Smooth muscle cell of the brain vasculature (primary cell): ENCODE measurements at regions not wholly inside any gene's neighbourhood (a gene's known extent, or its start where the extent isn't known, plus 50 kb on each side); places are given as distances from the start of the nearest gene placed in this dataset.

Source experiments
- DNase-seq: peaks from one replicate; pipeline ENCODE4 v3.0.0-alpha.2; 2012; ENCODE audit warnings: low read depth, low spot score

DNA sequence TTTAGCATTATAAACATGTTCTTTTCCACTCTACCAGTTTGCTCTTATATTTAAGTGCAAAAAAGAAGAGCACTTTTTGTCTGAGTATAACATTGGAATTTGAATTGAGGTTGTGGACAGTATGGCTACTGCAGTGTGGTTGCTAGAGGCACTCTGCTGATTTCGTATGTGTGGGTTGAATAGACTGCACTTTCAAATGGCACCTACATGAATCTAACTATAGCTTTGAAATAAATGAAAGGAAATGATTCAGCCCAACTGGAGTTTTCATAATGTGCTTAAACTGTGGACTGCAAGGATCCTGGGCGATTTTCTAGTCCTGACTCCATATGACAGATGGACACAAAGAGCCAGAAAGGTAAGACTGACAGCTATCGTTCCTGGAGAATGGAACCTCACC is 657.6 kb upstream of the RIOK2 start:
- no peak for DNase-seq

DNA sequence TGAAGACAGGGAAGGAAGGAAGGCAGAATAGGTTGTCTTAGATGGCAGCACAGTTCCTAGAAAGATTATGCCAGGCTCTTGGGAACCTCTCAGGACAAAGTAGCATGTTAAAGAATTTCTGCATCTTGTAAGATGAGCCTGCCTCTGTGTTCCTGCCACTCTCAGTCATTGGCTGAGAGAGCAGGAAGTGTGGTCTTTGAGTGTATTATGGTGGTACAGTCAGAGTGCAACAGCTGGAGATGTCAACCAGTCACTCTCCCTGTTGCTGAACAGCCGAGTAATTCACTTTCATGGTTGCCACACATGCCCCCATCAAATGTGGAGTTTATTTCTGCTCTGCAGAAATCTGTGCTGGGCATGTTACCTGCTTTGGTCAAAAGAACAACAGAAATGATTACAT is 659.6 kb upstream of the RIOK2 start:
- DNase-seq: no peak

DNA sequence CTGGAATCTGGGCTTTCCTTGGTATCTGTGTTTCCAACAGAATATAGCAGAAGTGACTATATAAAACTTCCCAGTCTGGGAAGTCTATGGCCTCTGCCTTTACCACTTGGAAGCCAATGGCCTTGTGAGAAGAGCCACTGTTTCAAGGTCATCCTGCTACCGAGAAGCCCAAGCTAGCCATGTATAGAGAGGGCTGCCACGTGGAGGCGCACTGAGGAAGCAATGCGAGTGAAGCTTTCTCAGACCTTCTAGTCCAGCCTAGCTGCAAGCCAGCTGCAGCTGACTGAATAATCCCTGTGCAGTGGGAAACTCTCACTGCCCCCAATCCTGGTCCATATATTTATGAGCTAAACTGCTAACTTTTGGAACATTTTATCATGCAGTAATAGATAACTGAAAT is 661.8 kb upstream of the RIOK2 start:
- DNase-seq: no peak

DNA sequence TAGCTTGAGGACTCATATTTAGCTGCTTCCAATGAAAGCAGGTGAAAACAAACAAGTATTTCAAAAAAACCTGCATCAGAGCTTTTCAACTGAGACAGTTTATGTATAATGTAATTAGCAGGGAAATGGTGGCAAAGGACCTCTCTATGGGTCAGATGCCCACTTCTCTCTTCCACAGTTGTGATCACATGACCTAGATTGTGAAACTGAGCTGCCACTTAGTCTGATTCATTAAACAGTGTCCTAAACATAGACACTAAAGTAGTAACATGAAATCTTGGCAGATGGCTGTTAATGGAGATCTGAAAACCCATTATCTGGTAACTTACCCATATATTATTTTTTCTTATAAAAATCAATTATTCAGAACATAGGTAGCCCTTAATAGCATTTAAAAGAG is 663.6 kb upstream of the RIOK2 start:
- no peak for DNase-seq

DNA sequence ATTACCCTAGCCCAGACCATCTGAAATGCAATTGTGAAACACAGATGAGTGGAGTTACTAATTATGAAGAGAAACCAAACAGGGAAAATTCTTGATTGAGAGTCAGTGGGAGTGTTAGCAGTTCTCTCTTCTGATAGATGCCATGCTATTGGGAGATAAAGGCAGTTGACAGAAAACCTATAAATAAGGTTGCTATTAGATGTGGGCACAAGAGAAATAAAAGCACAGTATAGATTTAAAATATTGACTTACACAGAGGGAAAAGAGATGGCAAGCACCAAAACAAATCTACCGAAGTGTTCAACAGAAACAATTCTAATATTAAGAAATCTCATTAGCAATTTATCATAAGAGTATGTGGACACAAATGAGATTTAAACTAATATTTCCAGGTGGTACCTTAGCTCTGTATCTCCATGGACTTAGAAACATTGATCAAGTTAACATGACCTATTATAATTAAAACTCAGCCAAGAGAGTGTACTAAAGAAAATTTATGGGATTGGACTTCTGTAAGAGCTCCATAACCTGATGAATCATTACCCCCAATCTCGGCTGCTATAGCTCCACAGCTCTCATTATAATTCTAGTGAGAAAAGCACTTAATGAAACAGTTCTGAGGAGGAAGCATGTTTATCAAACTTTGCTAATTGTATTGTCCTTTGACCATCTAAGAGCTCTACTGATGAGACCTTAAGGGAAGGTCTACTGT is 665.0 kb upstream of the RIOK2 start:
- DNase-seq: no peak

DNA sequence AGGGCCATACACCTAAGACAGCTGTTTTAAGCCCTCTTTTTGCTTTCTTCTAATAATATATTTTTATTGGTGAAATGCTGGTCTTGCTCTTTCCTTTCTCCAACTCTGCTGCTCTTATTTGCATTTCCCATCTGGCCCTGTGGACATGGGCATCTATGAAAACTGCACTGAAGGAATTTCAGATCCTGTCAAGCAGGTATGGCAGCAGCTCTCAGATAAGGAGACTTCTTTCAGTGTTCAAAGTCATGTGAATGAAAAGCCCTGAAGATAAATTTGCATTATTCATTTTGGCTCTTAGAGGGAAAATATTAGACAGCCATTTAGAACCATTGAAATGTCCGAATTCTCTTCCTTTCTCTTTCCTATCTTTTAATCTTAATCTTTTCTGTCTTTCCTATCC is 668.0 kb upstream of the RIOK2 start:
- DNase-seq: no peak

DNA sequence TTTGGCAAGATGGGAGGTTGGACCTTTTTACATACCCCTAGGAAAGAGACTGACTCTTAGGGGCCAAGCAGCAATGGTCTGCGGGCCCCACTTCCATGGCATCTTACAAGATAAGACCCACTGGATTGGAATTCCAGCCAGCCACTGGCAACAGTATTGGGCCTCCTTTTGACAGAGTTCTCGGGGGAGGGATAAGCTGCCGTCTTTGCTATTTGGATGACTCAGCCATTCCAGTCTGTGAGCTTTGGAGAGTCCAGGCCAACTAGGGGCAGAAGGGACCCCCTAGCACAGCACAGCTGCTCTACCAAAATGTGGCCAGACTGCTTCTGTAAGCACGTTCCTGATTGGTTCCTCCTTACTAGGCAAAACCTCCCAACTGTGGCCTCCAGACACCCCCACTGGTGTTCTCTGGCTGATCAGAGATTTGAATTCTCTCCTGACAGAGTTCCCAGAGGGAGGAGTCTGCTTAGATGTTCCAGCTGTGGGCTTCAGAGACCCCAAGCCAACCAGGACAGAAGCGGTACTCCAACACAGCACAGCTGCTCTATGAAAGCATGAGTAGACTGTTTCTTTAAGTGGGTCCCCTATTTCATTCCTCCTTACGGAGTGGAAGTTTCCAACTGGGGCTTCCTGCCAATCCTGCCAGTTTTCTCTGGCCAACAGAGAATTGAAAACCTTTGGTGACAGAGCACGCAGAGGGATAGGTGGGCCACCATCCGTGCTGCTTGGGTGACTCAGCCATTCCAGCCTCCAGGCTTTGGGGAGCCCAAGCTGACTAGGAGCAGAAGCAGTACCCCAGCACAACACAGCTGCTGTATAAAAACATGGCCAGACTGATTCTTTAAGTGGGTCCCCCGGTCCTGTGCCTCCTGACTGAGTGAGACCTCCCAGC is 672.1 kb upstream of the RIOK2 start:
- no peak for DNase-seq

DNA sequence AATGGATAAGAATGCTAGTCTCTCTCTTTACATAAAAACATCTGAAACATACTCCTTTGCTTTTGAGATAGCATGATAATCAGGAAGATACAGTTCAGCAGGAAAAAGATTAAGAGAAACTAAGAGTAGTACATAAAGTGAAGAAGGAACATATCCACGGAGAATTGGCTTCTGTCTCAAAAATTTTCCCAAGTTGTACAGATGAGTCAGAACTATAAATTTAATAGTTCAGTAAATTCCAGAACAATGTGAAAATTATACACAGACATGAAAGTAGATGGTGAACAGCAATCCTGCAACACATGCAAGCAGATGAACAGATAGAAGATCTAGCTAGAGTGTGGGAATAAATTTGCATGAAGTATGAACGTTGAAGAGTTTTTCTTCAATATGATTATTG is 691.4 kb upstream of the RIOK2 start:
- DNase-seq: no peak

DNA sequence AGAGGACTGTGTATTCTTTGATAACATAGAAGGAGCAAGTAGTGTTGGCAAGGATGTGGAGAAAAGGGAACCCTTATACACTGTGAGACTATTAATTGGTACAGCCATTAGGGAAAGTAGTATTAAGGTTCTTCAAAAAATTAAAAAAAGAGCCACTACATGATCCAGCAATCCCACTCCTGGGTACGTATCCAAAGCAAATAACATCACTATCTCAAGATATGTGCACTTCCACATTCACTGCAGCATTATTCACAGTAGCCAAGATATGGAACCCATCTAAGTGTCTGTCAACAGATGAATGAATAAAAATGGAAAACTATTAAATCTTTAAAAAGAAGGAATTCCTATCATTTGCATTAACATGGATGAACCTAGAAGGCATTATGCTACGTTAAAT is 693.2 kb upstream of the RIOK2 start:
- no peak for DNase-seq

DNA sequence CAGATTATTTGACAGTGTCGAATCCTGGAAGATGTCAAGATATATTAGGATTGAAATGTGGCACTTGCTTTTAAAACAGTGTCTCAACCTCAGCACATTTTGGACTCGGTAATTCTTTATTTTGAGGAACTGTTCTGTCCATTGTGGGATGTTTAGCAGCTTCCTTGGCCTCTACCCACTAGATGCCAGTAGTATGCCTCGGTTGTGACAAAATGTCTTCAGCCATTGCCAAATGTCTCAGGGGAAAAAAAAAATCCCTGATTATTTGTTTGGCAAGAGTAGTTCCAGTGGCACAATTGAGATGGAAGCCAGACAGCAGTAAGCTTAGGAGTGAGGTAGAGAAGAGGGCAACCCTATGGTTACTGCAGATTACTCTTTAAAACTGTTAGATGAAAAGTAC is 694.5 kb upstream of the RIOK2 start:
- DNase-seq: no peak

DNA sequence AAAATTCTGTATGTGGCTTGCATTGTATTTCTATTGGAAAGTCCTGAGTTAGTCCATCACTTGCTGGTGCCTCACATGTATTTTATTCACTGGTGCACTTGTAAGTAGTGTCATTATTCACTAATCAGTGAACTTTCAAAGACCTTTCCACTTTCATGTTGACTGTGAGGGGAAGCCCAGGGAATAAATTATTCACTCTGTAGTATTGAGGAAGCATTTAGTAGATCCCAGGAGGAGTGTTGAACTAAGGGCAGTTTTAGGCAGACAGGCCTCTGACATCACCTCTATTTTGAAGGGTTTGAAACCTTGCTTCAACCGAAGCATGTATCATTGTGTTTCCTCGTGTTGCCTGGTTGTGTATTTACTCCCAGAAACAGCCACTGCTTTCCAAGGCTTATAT is 705.4 kb upstream of the RIOK2 start:
- no peak for DNase-seq

DNA sequence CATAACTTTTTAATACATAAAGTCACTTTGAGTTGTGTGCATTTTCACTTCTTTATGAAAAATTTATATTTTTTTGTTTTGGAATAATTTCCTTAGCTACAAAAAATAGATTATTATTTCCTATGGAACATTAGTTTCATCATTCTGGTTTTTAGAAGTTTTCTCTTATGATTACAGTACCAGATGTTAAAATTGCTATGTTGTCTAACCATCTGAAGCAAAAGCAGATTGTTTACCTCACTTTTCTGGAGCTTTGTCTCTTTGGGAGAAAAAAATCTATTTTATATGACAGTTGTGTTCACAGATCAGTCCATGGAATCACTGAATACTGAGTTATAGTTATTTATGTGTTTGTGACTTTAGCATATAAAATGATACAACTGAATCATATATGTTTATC is 708.9 kb upstream of the RIOK2 start:
- no peak for DNase-seq

DNA sequence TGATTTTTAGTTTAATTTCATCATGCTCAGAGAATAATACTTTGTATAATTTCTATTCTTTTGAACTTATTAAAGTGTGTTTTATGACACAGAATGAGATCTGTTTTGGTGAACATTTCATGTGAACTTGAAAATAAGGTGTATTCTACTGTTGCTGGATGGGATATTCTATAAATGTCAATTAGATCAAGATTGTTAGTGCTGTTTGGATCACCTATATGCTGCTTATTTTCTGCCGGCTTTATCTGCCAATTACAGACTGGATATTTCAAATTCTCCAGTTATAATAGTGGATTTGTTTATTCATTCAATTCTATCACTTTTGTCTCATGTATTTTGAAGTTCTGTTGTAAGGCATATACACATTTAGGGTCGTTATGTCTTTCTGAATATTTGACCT is 720.7 kb upstream of the RIOK2 start:
- DNase-seq: no peak

DNA sequence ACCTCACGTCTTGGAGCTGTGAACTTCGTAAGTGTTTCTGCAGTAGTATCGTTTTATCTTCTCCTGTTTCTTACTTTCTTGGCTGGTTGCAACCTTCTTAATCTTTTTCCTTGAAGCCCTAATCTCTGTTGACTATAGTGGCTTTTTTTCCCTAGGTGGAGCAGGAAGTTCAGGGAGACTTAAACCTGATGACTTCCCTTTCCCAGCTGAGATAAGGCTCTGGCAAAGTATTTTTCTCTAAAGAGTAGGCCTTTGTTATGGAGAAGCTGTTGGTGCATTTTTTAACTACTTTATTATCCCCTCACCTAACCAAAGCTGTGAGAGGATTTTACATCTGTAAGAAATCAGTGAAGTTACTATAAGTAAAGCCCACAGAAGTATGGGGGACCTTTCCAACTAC is 723.1 kb upstream of the RIOK2 start:
- DNase-seq: no peak

DNA sequence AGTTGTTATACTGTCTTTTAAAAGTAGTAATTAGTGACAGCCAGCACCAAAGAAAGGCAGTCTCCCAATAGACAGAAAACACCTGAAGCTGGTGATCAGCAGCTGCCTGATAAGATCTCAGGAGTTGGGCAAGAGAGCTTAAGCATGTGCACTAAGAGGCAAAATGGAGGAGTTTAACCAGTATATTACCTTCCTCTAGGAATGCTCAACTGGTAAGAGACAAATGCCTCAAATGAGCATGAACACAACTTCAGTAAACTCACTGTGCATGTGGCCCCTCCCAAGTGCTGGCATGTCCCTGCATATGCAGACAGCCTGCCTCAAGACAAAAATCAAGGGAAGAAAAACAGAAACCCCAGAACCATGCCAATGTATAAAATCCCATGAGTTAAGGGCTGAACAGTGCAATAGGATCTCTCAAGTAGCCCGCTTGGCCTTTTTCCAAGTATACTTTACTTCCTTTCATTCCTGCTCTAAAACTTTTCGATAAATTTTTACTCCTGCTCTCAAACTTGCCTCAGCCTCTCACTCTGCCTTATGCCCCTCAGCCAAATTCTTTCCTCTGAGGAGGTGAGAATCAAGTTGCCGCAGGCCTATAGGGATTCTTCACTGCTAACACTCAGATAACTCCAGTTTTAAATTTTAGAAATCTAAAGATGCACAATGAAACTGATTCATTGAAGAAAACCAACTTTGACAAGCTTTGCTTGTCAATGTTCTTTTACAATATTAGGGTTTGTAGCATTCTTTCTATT is 724.8 kb upstream of the RIOK2 start:
- no peak for DNase-seq

DNA sequence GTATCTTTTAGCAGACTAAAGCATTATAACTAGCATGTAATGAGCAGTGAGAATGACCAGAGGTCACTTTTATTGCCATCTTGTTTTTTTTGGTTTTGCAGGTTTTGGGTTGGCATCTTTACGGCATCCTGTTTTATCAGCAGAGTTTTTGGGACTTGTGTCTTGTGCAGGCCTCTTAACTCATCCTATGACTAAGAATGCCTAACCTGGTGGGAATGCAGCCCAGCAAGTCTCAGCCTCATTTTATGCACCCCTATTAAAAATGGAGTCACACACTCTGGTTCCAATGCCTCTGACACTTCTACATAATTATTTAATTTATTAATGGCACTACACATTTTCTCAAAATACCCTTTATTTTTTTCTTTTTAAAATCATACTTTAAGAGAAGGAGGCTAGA is 726.5 kb upstream of the RIOK2 start:
- DNase-seq: no peak

DNA sequence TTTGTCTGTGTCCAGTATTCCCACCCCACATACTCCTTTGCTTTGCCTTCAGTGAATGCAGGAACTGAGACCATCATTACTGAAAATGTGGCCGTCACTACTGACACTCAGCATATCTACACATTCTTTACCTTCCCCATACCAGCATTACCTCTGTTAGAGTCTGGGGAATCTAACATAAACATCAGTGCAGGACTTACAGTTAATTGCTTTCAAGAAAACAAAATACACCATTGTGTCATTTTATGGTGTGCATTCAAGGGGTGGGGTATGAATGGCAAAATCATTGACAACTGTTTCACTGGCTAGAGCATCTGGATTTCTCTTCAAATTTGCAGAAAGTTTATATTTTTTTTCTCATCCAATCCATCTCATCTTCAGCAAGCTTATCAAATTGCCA is 731.4 kb upstream of the RIOK2 start:
- no peak for DNase-seq

DNA sequence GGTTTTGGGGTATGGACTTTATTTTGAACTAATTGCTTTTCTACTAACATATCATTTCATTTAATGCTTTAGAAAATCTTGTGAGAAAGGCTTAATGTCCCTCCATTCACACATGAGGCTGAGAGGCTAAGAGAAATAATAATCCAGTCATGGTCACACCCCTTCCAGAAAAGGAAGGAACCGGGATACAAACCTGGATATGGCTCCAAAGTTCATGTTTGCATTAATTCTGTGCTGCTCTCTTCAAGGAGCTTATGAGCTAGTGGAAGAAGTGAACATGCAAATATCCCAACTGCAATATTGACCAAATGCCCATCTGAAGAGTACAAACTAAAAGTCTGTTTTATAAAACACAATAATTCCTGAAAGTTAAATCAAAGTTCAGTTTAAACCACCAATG is 732.1 kb upstream of the RIOK2 start:
- DNase-seq: no peak

DNA sequence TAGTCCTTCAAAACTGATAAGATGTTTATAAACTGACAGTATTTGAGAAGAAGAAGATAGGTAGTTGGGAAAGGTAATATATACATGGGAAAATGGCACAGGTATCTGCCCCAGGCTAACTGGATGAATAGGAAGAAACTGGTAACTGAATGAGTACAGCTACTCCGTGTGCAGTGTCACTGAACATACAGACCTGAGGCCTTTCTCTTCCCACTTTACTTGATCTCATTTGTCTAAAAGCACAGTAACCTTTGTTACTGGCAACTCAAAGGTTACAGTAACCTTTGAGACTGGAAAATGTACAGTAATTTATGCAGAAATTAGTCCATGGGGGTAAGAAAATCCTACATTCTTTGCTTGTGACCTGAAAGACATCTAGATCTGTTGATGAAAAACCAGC is 735.0 kb upstream of the RIOK2 start:
- no peak for DNase-seq

DNA sequence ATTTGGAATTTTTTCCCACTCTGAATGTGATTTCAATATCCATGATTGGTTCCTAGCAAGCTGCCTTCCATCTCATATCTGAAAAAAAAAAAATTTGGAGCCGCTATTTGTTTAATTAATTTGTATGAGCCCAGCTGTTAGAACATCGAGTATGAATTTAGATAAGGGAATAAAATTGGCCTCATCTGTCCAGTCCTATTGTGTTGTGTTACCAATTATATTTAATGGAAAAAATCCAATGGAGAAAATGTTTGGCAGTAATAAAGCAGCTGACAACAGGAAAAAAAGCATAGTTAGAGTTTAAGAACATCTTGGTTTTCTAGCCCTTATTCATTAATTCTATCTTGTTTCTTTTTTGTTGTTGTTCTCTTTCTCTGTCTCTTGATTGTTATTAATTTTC is 735.6 kb upstream of the RIOK2 start:
- no peak for DNase-seq

DNA sequence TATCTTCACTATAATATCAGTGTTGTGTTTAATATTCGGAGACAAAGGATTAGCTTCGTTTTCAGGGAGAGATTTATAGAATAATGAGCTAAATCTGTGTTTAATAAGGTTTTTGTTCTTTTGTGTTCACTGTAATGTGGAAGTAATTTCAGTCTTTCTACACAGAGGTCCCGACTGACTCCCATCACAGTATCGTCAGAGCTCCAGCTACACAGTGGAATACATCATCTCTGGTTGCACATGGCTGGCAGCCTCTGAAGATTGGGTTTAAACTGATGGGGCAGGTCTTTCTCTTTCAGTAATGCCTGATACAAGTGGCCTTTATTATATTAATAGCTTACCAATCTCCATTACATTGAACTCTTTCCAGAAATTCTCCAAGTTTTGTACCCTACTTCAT is 736.7 kb upstream of the RIOK2 start:
- DNase-seq: no peak

DNA sequence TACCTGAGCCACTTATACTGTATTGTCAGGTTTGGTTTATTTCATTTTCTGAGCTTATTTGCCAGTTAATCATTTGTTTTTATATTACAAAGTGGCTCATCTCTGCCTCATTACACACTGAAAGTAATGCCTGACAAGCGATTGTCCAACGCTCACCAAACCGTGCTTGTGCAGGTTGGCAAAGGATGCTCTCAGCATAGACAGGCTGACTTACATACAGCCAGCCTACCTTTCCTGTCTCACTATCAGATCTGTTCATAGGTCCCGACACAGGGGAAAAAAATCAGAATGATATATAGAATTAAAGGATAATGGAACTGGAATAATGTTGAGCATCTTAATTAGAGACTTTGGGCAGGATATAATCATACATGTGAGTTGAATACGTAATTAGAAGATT is 739.7 kb upstream of the RIOK2 start:
- no peak for DNase-seq

DNA sequence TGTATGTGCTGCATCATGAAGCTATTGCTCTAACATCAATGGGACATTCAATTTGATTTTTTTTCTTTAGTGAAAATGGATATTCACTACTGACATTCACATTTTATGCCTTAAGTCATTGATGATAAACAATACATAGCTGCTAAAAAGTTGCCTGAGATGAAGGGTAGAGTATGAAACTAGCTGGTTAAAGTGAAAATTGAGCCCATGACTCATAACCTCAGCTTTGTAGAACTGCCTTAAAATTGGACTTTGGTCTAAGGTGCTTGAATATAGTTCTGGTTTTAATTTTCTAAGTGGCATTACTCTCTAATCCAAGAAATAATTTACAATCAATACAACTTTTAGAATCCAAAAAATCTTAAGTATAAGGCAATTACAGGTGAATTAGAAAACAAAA is 740.4 kb upstream of the RIOK2 start:
- DNase-seq: no peak
